Urinary bladder (tissue), 3 donors: ENCODE measurements at regions not wholly inside any gene's neighbourhood (a gene's known extent, or its start where the extent isn't known, plus 50 kb on each side); places are given as distances from the start of the nearest gene placed in this dataset.

Experiments used
- DNase-seq: peaks from one replicate; pipeline ENCODE4 v3.0.0-alpha.2; 2015; ENCODE audit errors: extremely low spot score
- H3K27ac ChIP-seq: one replicate; pipeline ENCODE4 v1.5.1; 2013; ENCODE audit warnings: low read depth, mild to moderate bottlenecking, moderate library complexity
- H3K36me3 ChIP-seq: one replicate; pipeline ENCODE4 v1.6.1; 2013; ENCODE audit warnings: mild to moderate bottlenecking, moderate library complexity; ENCODE audit not compliant: insufficient read depth
- H3K4me1 ChIP-seq: one replicate; pipeline ENCODE4 v1.6.1; 2013; ENCODE audit warnings: mild to moderate bottlenecking, moderate library complexity; ENCODE audit not compliant: insufficient read depth
- H3K4me3 ChIP-seq: one replicate; pipeline ENCODE4 v1.5.1; 2013; ENCODE audit warnings: low read depth, low read length
- WGBS: extraction: QIAGEN DNeasy Blood & Tissue Kit; methylation state at CpG from one replicate; pipeline ENCODE4 v1.1.7; 2013; 5-methylcytosine and 5-hydroxymethylcytosine counted together
- donor health status: healthy with polysubstance abuse.
- donor health status: healthy.

- no peak for DNase-seq
- no peak overlapping the region for H3K4me3 ChIP-seq
- WGBS, result 82% methylated on average over 16 of the region's 16 CpGs
- no peaks in the 10 kb centered on the region for H3K4me1 ChIP-seq
- H3K36me3 ChIP-seq, result no peaks in the 10 kb centered on the region
- H3K27ac ChIP-seq, result no peak overlapping the region
Observed at GRCh38 chr7:156458011-156458410, 182.6 kb upstream of the RNF32 start.

GRCh38 chr7:156456503-156457115 lies 184.0 kb upstream of the RNF32 start:
- DNase-seq, result no peak
- WGBS, result 80% methylated on average over 11 of the region's 11 CpGs
- H3K36me3 ChIP-seq, result no peaks in the 10 kb centered on the region
- no peak overlapping the region for H3K4me3 ChIP-seq
- H3K27ac ChIP-seq, result no peak overlapping the region
- no peaks in the 10 kb centered on the region for H3K4me1 ChIP-seq

- 63% methylated on average over 8 of the region's 8 CpGs for WGBS
- no peaks in the 10 kb centered on the region for H3K4me1 ChIP-seq
- no peak overlapping the region for H3K4me3 ChIP-seq
- H3K27ac ChIP-seq, result no peak overlapping the region
- DNase-seq, result no peak
- no peaks in the 10 kb centered on the region for H3K36me3 ChIP-seq
Observed at GRCh38 chr7:156456032-156456431, 184.5 kb upstream of the RNF32 start.

GRCh38 chr7:156450473-156450872 lies 190.1 kb upstream of the RNF32 start:
- no peaks in the 10 kb centered on the region for H3K36me3 ChIP-seq
- no peak overlapping the region for H3K27ac ChIP-seq
- no peak for DNase-seq
- H3K4me3 ChIP-seq, result no peak overlapping the region
- no peaks in the 10 kb centered on the region for H3K4me1 ChIP-seq
- whole genome bisulfite sequencing, result 78% methylated on average over 3 of the region's 3 CpGs

- 71% methylated on average over 1 of the region's 1 CpG for WGBS
- H3K27ac ChIP-seq, result no peak overlapping the region
- no peak for DNase-seq
- no peaks in the 10 kb centered on the region for H3K36me3 ChIP-seq
- no peaks in the 10 kb centered on the region for H3K4me1 ChIP-seq
- H3K4me3 ChIP-seq, result no peak overlapping the region
Observed at GRCh38 chr7:156448918-156449317, 191.7 kb upstream of the RNF32 start.

GRCh38 chr7:156446990-156447389 lies 193.6 kb upstream of the RNF32 start:
- no peak overlapping the region for H3K27ac ChIP-seq
- DNase-seq, result no peak
- H3K36me3 ChIP-seq, result no peaks in the 10 kb centered on the region
- no peak overlapping the region for H3K4me3 ChIP-seq
- H3K4me1 ChIP-seq, result no peaks in the 10 kb centered on the region

GRCh38 chr7:156445997-156446761 lies 194.4 kb upstream of the RNF32 start:
- Histone ChIP-seq H3K4me1 (no peaks in the 10 kb centered on the region), H3K27ac (no peak overlapping the region), H3K36me3 (no peaks in the 10 kb centered on the region), H3K4me3 (no peak overlapping the region)
- 88% methylated on average over 16 of the region's 16 CpGs for WGBS
- no peak for DNase-seq

GRCh38 chr7:156442516-156442915 lies 198.1 kb upstream of the RNF32 start:
- WGBS, result 30% methylated on average over 10 of the region's 10 CpGs
- Histone ChIP-seq H3K36me3 (no peaks in the 10 kb centered on the region), H3K27ac (no peak overlapping the region), H3K4me3 (no peak overlapping the region), H3K4me1 (no peaks in the 10 kb centered on the region)
- DNase-seq, result no peak

GRCh38 chr7:156440456-156440855 lies 200.1 kb upstream of the RNF32 start:
- H3K27ac ChIP-seq, result no peak overlapping the region
- WGBS, result 88% methylated on average over 13 of the region's 13 CpGs
- DNase-seq, result no peak

GRCh38 chr7:156438011-156438410 lies 202.6 kb upstream of the RNF32 start:
- 66% methylated on average over 2 of the region's 2 CpGs for whole genome bisulfite sequencing
- DNase-seq, result no peak
- no peaks in the 10 kb centered on the region for H3K4me1 ChIP-seq
- no peak overlapping the region for H3K27ac ChIP-seq
- H3K4me3 ChIP-seq, result no peak overlapping the region
- H3K36me3 ChIP-seq, result no peaks in the 10 kb centered on the region

More at GRCh38 chr7:156440456-156440855, 200.1 kb upstream of the RNF32 start:
- H3K4me3 ChIP-seq, result no peak overlapping the region
- no peaks in the 10 kb centered on the region for H3K4me1 ChIP-seq
- no peaks in the 10 kb centered on the region for H3K36me3 ChIP-seq

GRCh38 chr7:156437021-156437614 lies 203.5 kb upstream of the RNF32 start:
- H3K4me1 ChIP-seq, result no peaks in the 10 kb centered on the region
- DNase-seq, result no peak
- no peak overlapping the region for H3K4me3 ChIP-seq
- WGBS, result 81% methylated on average over 8 of the region's 8 CpGs
- H3K36me3 ChIP-seq, result no peaks in the 10 kb centered on the region
- no peak overlapping the region for H3K27ac ChIP-seq

- WGBS, result 81% methylated on average over 12 of the region's 12 CpGs
- H3K4me1 ChIP-seq, result no peaks in the 10 kb centered on the region
Observed at GRCh38 chr7:156435486-156436231, 204.9 kb upstream of the RNF32 start.

GRCh38 chr7:156434706-156435105 lies 205.9 kb upstream of the RNF32 start:
- Histone ChIP-seq H3K4me1 (no peaks in the 10 kb centered on the region), H3K4me3 (no peak overlapping the region), H3K27ac (no peak overlapping the region), H3K36me3 (no peaks in the 10 kb centered on the region)
- no peak for DNase-seq
- 78% methylated on average over 5 of the region's 5 CpGs for WGBS

More at GRCh38 chr7:156435486-156436231, 204.9 kb upstream of the RNF32 start:
- H3K27ac ChIP-seq, result no peak overlapping the region
- H3K4me3 ChIP-seq, result no peak overlapping the region
- no peak for DNase-seq
- no peaks in the 10 kb centered on the region for H3K36me3 ChIP-seq
